Jurkat, Clone E6-1 (cell line): ENCODE measurements at regions not wholly inside any gene's neighbourhood (a gene's known extent, or its start where the extent isn't known, plus 50 kb on each side); places are given as distances from the start of the nearest gene placed in this dataset.

ENCODE experiments used
- DNase-seq: peaks from one replicate; pipeline ENCODE4 v3.0.0-alpha.2; 2011; ENCODE audit warnings: low read depth, low spot score
- H3K4me3 ChIP-seq: 2 replicates; pipeline ENCODE4 v1.5.1; 2011; ENCODE audit warnings: mild to moderate bottlenecking, low read length, control low read depth, moderate library complexity

- DNase-seq, result no peak
- no peak overlapping the region for H3K4me3 ChIP-seq
Observed at GRCh38 chr10:125332548-125333208, 172.3 kb upstream of the CTBP2 start.

DNA sequence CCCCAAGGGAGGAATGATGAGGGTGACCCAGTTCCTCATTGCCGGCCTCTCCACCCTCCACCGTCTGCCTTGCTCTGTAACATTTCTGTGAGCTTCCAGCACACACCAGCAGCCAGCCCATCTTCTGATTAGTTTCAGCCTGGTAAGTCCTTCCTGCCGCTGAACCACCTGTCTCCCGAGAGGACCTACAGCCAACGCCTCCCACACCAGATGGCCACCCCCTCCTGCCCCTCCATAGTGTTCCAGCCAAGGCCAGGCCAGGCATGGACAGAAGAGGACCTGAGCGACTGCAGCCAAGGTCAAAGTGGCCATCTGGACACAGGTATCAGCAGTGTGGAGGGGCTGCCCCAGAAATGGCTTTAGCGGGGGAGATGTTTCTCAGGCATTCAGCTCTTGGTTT is 170.7 kb upstream of the CTBP2 start:
- no peak overlapping the region for H3K4me3 ChIP-seq
- DNase-seq, result no peak

DNA sequence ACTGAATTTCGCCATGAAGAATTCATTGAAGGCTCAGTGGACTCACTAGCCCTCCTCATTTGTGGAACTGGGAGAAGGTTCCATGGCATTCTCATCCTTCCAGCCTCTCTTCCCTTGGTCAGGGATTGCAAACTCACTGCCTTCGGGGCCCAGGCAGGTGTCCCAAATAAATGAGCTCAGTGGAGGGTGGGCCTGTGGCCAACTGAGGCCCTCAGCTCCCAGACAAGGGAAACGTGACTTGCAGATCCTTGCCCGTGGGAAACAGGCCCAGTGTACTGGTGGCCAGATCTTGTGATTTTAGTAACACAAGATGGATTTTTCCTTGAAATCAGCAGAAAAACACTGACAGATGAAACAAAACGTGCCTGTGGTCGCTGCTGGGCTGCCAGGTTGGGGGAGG is 168.7 kb upstream of the CTBP2 start:
- no peak overlapping the region for H3K4me3 ChIP-seq
- no peak for DNase-seq

- H3K4me3 ChIP-seq, result no peak overlapping the region
- no peak for DNase-seq
Observed at GRCh38 chr10:125325326-125325725, 165.0 kb upstream of the CTBP2 start.

DNA sequence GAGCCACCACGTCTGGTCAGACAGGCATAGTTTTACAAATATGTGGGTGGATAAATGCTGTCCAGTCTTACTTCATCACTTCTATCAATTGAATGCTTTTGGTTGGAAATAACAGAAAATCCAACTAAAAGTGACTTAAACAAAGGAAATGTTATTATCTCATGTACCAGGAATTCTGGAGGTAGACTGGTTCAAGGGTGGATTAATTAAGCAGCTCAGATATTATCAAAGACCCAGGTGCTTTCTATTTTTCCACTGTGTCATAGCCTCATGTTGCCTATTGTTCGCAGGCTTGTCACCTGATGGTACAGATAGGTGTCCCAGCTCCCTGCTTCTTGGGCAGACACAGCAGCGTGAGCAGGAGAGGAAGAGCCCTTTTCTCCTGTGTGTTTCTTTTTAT is 156.1 kb upstream of the CTBP2 start:
- DNase-seq, result no peak
- no peak overlapping the region for H3K4me3 ChIP-seq

- no peak overlapping the region for H3K4me3 ChIP-seq
- DNase-seq, result no peak
Observed at GRCh38 chr10:125300937-125301336, 140.6 kb upstream of the CTBP2 start.

DNA sequence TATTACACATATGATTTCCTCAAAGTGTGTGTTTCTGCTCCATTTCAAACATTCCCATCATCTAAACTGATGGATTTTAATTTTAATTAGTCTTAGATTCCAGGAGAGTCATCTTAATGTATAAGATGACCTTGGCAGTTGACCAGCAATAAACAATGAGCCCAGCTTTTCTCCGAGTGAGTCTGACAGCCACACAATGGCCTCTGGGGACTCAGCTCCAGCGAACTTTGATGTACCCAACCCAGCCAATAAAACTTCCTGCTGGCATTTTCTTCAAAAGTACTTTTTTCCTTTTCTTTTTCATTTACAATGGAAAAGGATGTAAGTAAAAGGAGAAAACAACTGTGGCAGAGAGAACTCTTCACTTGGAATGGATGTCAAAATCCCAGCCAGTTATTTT is 139.1 kb upstream of the CTBP2 start:
- H3K4me3 ChIP-seq, result no peak overlapping the region
- no peak for DNase-seq

DNA sequence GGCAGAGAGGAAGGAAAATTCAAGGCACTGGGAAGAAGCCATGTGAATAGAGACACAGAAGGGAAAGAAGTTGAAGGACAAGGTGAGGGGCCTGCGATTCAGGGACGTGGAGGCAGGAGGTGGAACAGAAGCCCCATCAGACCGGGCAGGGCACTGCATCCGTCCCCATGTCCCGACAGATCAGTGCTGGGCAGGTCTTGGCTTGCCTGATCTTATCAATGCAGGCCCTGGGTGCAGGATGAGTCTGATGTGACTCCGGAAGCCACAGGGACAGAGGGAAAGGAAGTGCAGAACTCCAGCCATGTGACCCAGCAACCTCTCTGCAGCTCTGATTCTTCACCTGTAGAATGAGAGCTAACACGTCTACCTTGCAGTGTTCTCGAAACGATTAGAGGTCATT is 136.2 kb upstream of the CTBP2 start:
- no peak overlapping the region for H3K4me3 ChIP-seq

DNA sequence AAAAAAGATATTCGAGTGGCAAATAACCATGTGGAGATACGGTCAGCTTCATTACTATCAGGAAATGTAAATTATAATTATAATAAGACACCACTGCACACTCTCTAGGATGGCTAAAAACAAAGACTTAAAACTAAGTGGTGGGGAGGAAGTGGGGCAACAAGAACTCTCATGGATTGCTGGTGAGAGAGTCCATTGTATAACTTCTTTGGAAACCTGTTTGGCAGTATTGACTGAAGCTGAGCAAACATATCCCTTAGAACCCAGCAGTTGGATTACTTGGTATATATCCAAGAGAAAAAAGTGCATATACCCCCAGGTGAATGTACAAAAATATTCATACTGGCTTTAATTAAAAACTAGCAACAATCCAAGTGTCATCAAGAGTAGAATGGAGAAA is 133.7 kb upstream of the CTBP2 start:
- no peak overlapping the region for H3K4me3 ChIP-seq
- no peak for DNase-seq

More for the DNA sequence above, 136.2 kb upstream of the CTBP2 start:
- no peak for DNase-seq

DNA sequence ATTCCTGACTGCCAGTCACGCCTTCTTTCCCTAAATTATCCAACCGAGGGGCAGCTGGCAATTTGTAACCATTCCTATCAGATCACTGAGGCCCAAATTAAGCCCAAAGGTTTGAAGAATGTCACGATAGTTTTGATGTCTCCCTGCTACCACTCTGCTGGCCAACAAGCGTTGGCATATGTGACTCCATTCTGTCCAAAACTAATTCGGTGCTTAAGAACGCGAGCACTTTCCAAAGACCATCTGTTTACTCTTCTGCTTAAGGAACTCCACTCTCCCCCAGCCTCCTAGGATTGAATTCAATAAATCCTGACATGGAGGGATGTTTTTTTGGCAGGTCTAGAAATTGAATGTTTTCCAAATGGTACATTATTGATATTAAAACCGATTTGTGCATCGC is 131.5 kb upstream of the CTBP2 start:
- DNase-seq, result no peak
- H3K4me3 ChIP-seq, result no peak overlapping the region

- H3K4me3 ChIP-seq, result no peak overlapping the region
- DNase-seq, result no peak
Observed at GRCh38 chr10:125289461-125289860, 129.1 kb upstream of the CTBP2 start.

DNA sequence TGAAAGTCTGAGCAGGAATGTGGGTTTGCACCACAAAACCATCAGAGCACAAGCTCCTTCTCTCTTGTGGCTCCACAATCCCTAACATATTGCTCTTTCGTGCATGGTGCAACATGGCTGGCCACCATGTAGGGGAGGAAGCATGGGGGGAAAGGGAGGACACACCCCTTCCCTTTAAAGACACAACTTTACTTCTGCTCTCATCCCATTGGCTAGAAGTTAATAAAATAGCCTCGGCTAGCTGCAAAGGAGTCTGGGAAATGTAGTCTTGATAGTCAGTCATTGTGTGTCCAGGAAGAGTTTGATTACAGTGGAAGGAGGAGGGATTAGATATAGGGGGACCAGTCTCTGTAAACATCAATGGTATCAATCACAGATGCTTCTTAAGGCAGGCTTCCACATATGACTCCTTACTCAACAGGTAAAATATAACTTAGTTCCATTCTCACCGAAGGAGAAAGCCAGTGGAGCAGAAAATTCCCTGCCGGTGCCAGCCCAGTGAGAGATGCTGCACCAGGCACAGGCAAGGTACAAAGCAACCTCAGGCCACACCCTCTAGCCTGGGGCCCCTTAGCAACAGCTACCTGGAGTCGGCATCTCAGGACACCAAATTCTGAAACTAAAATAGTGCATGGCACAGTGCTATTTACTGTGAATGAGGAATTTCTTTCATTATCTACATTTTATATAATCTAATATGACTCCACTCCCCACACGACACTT is 124.7 kb upstream of the CTBP2 start:
- no peak overlapping the region for H3K4me3 ChIP-seq
- peak; percentile 29 for DNase-seq

GRCh38 chr10:125283836-125284614 is 123.7 kb upstream of the CTBP2 start:
- no peak for DNase-seq
- no peak overlapping the region for H3K4me3 ChIP-seq

DNA sequence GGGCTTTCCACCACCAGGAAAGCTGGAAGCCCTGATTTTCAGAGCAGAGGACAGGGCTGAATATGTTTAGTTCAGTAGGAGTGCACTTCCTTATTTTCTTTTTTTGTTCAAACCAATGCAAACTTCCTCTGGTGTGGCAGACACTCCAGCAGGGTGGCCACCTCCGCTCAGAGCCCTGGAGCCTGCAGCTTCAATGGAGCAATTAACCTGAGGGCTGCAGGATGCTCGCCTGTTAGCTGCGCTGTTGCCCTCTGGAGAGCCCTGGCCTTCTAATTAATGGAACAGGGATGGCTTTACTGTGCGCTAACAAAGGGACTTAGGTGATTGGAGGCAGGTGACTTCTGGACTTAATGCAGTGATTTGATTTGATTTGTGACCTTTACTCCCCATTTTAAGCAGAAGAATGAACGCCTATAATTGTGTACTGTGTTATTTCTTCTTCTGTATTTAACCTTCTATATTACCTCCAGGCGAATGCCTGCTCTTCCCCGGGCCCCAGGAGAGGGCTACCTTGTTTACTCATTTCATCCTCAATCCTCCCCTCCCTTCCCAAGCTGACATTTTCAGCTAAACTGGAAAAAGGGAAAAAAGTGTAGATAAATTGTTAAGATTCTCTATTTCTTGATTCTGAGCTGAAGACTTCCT is 123.0 kb upstream of the CTBP2 start:
- no peak for DNase-seq
- H3K4me3 ChIP-seq, result no peak overlapping the region

- no peak overlapping the region for H3K4me3 ChIP-seq
- no peak for DNase-seq
Observed at GRCh38 chr10:125281091-125281490, 120.7 kb upstream of the CTBP2 start.

DNA sequence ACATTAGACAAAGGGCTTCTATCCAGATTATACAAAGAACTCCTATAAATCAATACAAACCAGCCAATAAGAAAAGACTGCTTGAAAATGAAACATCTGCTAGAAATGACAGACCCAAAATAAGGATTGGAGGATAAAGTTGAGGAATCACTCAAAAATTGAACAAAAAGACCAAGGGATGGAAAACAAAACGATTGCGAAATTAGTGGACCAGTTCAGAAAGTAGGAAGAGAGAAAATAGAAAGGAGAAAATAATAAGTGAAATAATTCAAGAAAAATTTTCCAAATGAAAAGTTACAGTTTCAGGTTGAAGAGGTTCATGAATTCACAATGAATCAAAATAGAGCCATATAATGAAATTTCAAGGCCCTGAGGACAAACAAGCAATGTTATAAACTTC is 115.8 kb upstream of the CTBP2 start:
- no peak for DNase-seq
- no peak overlapping the region for H3K4me3 ChIP-seq

- H3K4me3 ChIP-seq, result no peak overlapping the region
- no peak for DNase-seq
Observed at GRCh38 chr10:125274961-125275360, 114.6 kb upstream of the CTBP2 start.

DNA sequence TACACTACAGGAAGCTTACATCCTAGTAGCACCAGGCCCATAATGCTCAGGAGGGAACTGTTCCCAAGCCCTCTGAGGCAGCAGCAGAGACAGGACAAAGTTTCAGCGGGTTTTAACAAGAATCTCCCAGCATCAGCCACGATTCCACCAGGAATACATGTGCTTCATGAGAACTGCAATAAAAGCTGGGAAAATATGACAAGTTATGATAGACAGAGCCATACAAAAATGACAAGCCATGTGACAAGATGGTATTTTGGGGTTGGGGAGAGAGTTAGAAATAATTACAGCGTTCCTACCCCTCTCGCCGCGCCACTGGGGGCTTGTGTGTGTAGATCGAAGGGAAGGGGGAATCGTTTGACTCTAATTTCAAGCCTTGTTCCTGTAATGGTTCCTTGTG is 112.7 kb upstream of the CTBP2 start:
- H3K4me3 ChIP-seq, result no peak overlapping the region
- no peak for DNase-seq

GRCh38 chr10:125269716-125270115 is 109.4 kb upstream of the CTBP2 start:
- DNase-seq, result no peak
- no peak overlapping the region for H3K4me3 ChIP-seq

DNA sequence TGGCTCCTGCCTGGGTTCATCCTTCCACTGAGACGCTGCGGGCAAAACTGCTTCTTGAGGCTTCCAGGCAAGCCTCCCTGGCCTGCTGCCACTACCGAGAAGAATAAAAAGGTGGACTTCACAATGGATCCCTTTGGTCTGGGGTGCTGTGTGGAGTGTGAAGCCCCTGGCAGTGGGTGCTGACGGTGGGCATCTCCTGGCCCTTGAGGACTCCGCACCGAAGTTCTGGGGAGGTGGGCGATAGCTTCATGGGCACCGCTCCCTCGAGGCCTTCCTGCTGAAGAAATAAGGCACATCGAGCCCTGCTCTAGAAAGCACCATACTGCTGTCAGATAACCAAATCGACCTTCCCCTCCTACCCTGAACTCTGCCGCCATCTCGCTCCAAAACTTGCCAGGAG is 106.6 kb upstream of the CTBP2 start:
- no peak overlapping the region for H3K4me3 ChIP-seq
- no peak for DNase-seq
